HG02642 (cell line): ENCODE measurements at regions not wholly inside any gene's neighbourhood (a gene's known extent, or its start where the extent isn't known, plus 50 kb on each side); places are given as distances from the start of the nearest gene placed in this dataset.
"Not testable (repeated sequence)": the region's sequence is repeated elsewhere in the genome, so short reads cannot be mapped to it uniquely, and the experiment has no call there.

Source experiments
- ATAC-seq: cut with Tn5 transposase; IDR thresholded peaks from one replicate; pipeline ENCODE4 v1.9.1; 2021; ENCODE audit warnings: mild to moderate bottlenecking; ENCODE audit not compliant: unreplicated experiment, poor library complexity

- ATAC-seq, result no peak
These were observed 79.4 kb upstream of the DCN start for GRCh38 chr12:91261820-91262676.

DNA sequence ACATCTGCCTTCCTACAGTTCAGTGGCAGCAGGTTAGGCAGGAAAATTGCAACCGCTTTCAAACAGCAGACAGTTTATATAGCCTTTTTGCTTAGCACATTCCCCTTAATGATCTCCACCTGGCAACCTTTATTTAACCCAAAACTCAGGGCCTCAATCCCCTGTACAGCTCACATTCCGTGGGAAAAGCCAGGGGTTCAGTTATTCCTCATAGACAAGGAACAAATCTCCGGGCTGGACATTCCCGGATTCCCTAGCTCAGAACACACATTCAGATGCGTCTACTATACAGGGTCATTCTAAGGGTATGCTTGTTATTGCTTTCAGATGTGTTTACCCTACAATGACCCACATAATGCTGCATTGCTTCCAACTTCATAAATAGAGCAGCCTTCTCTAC, 73.8 kb upstream of the DCN start:
- no peak for ATAC-seq

GRCh38 chr12:91252341-91252740, 69.7 kb upstream of the DCN start:
- no peak for ATAC-seq

DNA sequence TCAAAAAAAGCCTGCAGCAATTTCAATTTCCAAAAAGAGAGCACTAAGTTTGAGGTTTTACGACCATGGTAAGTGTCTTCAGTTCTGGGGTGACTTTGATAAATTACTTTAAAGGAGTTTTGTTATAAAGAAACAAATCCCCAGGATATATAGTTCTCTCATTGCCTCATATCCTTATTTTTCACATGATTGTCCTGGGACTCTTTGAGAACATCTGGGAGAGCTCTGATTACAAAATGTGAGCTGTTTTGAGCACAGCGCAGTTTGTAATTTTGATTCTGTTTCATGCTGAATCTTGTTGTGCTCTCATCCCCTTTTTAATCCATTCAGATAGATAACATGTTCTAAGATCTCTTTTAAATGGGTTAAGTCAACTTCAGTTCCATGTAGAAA, 67.7 kb upstream of the DCN start:
- ATAC-seq, result no peak

DNA sequence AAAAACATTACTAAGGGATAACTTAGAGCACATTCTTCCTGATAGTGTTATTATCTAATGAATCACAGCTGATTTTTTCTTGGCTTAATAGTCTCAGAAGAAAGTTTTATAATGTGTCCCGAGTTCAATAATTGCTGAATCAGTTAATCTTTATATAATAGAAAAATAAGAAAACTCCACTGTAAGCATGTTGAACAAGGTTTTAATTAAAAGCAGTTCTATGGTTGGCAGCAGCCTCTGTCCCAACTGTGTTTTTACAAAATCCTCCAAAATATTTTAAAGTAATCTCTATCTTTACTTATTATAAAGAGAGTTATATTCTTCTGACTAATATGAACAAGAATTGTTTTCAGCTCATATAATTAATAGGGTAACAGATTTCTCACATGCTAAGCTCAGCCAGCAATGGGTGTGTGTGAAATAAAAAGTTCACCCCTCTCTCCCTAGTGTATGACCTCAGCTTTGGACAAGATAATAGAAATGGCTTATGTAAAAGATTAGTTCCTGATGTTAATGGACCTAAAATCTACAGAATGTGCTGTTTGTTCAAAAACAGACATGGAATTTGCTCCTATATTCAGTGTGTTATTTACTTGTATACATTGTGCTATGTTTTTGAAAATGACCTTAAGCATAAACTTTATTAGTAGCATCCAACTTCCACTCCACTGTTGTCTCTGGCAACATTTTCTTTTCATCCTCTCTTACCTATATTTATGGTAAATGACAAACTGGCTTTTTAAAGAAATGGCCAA, 67.1 kb upstream of the DCN start:
- no peak for ATAC-seq

- no peak for ATAC-seq
These were observed 66.4 kb upstream of the DCN start for GRCh38 chr12:91249054-91249453.

GRCh38 chr12:91243177-91243576, 60.6 kb upstream of the DCN start:
- not testable (repeated sequence) for ATAC-seq

- no peak for ATAC-seq
These were observed 59.1 kb upstream of the DCN start for GRCh38 chr12:91241756-91242155.

DNA sequence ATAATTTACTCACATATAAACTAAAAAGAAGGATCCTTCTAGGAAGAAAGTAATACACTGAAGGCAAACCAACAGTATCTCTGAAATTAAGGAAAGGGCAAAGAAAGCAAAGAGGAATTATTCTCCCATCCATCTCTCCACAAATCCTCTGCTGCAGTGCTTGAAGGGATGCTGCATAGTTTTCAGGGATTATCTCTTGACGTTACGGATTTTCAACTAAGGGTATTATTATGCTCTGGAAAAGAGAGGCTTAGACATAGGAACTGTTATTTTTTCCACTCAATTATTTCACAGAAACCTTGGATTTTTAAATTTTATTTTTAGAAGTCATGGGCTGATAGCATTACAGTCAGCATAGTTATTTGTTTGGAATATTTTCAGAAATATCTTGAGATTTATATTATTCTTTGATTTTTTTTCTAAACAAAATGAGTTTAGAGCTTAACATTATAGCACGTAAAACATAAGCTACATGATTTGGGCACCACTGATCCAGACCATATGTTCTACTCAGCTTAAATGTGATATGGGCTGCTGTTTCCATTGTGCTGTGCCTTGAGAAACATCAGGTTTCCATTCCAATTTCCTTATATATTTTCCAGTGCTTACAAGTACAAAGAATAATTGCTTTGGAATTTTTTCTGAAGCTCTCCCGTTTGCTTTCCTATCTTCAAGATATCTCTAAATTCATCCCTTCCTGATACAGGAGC, 57.9 kb upstream of the DCN start:
- ATAC-seq, result no peak

DNA sequence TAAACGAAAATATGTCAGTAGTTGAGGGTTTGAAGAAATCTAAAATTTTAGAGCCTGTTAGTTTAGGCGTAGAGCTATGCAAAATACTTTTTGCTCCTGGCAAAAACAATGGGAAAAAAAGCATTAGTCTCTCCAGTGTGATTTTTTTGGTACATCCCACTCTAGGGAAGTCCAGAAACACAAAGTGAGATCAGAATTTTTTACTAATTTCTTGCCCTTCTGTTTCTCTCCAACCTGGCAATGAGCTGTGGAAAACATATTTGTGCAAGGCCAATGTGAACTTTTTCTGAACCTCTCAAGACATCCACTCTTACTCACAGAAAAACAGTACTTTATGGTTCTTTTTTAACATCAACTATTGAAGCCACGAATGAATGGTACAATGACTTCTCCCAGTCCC, 56.9 kb upstream of the DCN start:
- ATAC-seq, result no peak
